ENCODE measurements at regions not wholly inside any gene's neighbourhood (a gene's known extent, or its start where the extent isn't known, plus 50 kb on each side); places are given as distances from the start of the nearest gene placed in this dataset.

DNA sequence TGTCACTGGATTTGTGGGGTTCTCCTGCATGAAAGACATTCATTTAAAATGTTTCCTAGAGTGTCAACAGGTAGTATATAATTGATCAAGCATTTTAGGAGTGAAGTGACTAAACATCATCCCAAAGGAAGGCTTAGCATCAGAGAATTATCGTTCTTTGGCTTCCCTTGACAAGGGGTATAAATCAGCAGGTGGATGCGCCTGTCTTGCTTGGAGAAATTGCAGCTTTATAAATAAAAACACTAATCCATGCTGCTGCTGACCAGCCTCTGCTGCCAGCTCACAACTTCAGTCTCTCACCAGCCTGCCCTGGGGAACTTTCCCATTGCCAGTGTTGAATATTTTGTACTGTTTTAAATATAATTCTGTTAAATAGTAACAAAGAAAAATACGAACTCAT is 1184.7 kb upstream of the TENM4 start:
- no peak overlapping the region for H3K27ac ChIP-seq (replicated peaks)
- no peaks in the 10 kb centered on the region for H3K27me3 ChIP-seq (ENCODE audit: insufficient read depth, poor library complexity, severe bottlenecking)
- no peak for DNase-seq (ENCODE audit: low read depth in 1 of 2, low spot score in 1 of 2)
- H3K4me3 ChIP-seq (replicated peaks; ENCODE audit: insufficient read depth, low read length) = no peak overlapping the region
- TF ChIP-seq SPI1 (IDR thresholded peaks at IDR 0.05; ENCODE audit: borderline replicate concordance, low read depth) = no peak
- TF ChIP-seq GABPA (IDR thresholded peaks at IDR 0.05; ENCODE audit: low read depth) = no peak
- TF ChIP-seq, protein P1, sequence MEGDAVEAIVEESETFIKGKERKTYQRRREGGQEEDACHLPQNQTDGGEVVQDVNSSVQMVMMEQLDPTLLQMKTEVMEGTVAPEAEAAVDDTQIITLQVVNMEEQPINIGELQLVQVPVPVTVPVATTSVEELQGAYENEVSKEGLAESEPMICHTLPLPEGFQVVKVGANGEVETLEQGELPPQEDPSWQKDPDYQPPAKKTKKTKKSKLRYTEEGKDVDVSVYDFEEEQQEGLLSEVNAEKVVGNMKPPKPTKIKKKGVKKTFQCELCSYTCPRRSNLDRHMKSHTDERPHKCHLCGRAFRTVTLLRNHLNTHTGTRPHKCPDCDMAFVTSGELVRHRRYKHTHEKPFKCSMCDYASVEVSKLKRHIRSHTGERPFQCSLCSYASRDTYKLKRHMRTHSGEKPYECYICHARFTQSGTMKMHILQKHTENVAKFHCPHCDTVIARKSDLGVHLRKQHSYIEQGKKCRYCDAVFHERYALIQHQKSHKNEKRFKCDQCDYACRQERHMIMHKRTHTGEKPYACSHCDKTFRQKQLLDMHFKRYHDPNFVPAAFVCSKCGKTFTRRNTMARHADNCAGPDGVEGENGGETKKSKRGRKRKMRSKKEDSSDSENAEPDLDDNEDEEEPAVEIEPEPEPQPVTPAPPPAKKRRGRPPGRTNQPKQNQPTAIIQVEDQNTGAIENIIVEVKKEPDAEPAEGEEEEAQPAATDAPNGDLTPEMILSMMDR (IDR thresholded peaks at IDR 0.05; ENCODE audit: insufficient read depth, low read length) = no peak
- no peak for TF ChIP-seq REST (IDR thresholded peaks at IDR 0.05; ENCODE audit: insufficient replicate concordance, low read depth)
- no peak for TF ChIP-seq POLR2AphosphoS5 (IDR thresholded peaks at IDR 0.05; ENCODE audit: low read depth)

- no peak for TF ChIP-seq POLR2AphosphoS5 (IDR thresholded peaks at IDR 0.05; ENCODE audit: low read depth)
- TF ChIP-seq, protein P1 (IDR thresholded peaks at IDR 0.05; ENCODE audit: insufficient read depth, low read length) = no peak
- TF ChIP-seq SPI1 (IDR thresholded peaks at IDR 0.05; ENCODE audit: borderline replicate concordance, low read depth) = no peak
- no peak for TF ChIP-seq REST (IDR thresholded peaks at IDR 0.05; ENCODE audit: insufficient replicate concordance, low read depth)
- TF ChIP-seq GABPA (IDR thresholded peaks at IDR 0.05; ENCODE audit: low read depth) = no peak
- no peaks in the 10 kb centered on the region for H3K27me3 ChIP-seq (ENCODE audit: insufficient read depth, poor library complexity, severe bottlenecking)
- H3K4me3 ChIP-seq (replicated peaks; ENCODE audit: insufficient read depth, low read length) = no peak overlapping the region
- no peak overlapping the region for H3K27ac ChIP-seq (replicated peaks)
- no peak for DNase-seq (ENCODE audit: low read depth in 1 of 2, low spot score in 1 of 2)
Measured at GRCh38 chr11:80621871-80622270, 1181.0 kb upstream of the TENM4 start.

DNA sequence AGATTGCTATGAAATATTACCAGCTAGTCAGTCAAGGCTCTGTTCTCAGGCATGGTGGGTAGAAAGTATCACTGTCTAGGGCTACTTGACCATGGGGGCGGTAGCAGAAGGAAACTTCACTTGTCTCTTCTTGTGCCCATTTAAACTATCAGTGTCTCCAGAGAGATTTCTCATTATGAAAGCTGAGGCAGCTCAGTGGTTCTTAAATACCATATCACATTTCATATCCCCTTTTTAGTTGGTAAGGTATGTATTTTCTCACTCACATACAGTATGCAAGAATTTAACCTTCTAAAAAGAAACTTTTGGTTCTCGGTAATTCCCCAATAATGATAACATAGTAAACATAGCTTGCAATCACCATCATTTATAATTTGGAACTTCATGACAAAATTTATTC is 1180.0 kb upstream of the TENM4 start:
- no peaks in the 10 kb centered on the region for H3K27me3 ChIP-seq (ENCODE audit: insufficient read depth, poor library complexity, severe bottlenecking)
- H3K27ac ChIP-seq (replicated peaks) = no peak overlapping the region
- TF ChIP-seq SPI1 (IDR thresholded peaks at IDR 0.05; ENCODE audit: borderline replicate concordance, low read depth) (no peak), POLR2AphosphoS5 (IDR thresholded peaks at IDR 0.05; ENCODE audit: low read depth) (no peak), REST (IDR thresholded peaks at IDR 0.05; ENCODE audit: insufficient replicate concordance, low read depth) (no peak), GABPA (IDR thresholded peaks at IDR 0.05; ENCODE audit: low read depth) (no peak)
- TF ChIP-seq, protein P1 (IDR thresholded peaks at IDR 0.05; ENCODE audit: insufficient read depth, low read length) = no peak
- H3K4me3 ChIP-seq (replicated peaks; ENCODE audit: insufficient read depth, low read length) = no peak overlapping the region
- DNase-seq (ENCODE audit: low read depth in 1 of 2, low spot score in 1 of 2) = no peak

Measured in HL-60 (cell line).